SK-N-SH treated with all-trans-retinoic acid at 6 μM for 48 hours (cell line): ENCODE measurements at regions not wholly inside any gene's neighbourhood (a gene's known extent, or its start where the extent isn't known, plus 50 kb on each side); places are given as distances from the start of the nearest gene placed in this dataset.

ENCODE experiments used
- ATAC-seq: fragments of 200-7000 bp; cut with Tn5 transposase; 3 replicates; pipeline ENCODE4 v1.9.1; 2020; ENCODE audit warnings: mild to moderate bottlenecking, moderate library complexity
- ARNTL ChIP-seq: fragments of 450-650 bp; formaldehyde crosslinking; IDR thresholded peaks from 2 replicates; pipeline ENCODE4 v1.5.0; 2020; ENCODE audit warnings: low read depth, mild to moderate bottlenecking, moderate library complexity, borderline replicate concordance
- BACH2 ChIP-seq: fragments of 250-450 bp; sonication (Bioruptor Pico); IDR thresholded peaks from 2 replicates; pipeline ENCODE4 v1.9.0; 2021; ENCODE audit warnings: mild to moderate bottlenecking, borderline replicate concordance
- CSDC2 ChIP-seq: fragments of 250-450 bp; sonication (Bioruptor Pico); IDR thresholded peaks from 2 replicates; pipeline ENCODE4 v1.5.0; 2020; ENCODE audit warnings: mild to moderate bottlenecking, moderate library complexity
- CSRNP3 ChIP-seq: fragments of 250-450 bp; sonication (Bioruptor Pico); IDR thresholded peaks from 2 replicates; pipeline ENCODE4 v1.5.1; 2021; ENCODE audit warnings: mild to moderate bottlenecking, moderate library complexity
- ESRRG ChIP-seq: fragments of 250-450 bp; sonication (Bioruptor Pico); IDR thresholded peaks from 2 replicates; pipeline ENCODE4 v1.6.1; 2021; ENCODE audit warnings: mild to moderate bottlenecking
- GLIS3 ChIP-seq: fragments of 250-450 bp; sonication (Bioruptor Pico); IDR thresholded peaks from 2 replicates; pipeline ENCODE4 v1.5.0; 2020; ENCODE audit warnings: mild to moderate bottlenecking, moderate library complexity
- ISL1 ChIP-seq: fragments of 250-450 bp; sonication (Bioruptor Pico); IDR thresholded peaks from 2 replicates; pipeline ENCODE4 v2.1.2; 2022; ENCODE audit warnings: mild to moderate bottlenecking, moderate library complexity
- OSR1 ChIP-seq: fragments of 250-450 bp; sonication (Bioruptor Pico); IDR thresholded peaks from 2 replicates; pipeline ENCODE4 v1.8.0; 2022; ENCODE audit warnings: moderate library complexity, mild to moderate bottlenecking, inconsistent platforms
- PPARA ChIP-seq: fragments of 250-450 bp; sonication (Bioruptor Pico); IDR thresholded peaks from 2 replicates; pipeline ENCODE4 v1.5.0; 2020; ENCODE audit warnings: mild to moderate bottlenecking, borderline replicate concordance
- RARB ChIP-seq: fragments of 250-450 bp; sonication (Bioruptor Pico); IDR thresholded peaks from 2 replicates; pipeline ENCODE4 v1.8.0; 2021; ENCODE audit warnings: mild to moderate bottlenecking, moderate library complexity
- SNAI2 ChIP-seq: fragments of 250-450 bp; sonication (Bioruptor Pico); IDR thresholded peaks from 2 replicates; pipeline ENCODE4 v1.5.0; 2020; ENCODE audit warnings: mild to moderate bottlenecking, moderate library complexity
- TCF4 ChIP-seq: fragments of 250-450 bp; sonication (Bioruptor Pico); IDR thresholded peaks from 2 replicates; pipeline ENCODE4 v1.8.0; 2021; ENCODE audit warnings: mild to moderate bottlenecking, moderate library complexity, borderline replicate concordance
- TOX ChIP-seq: fragments of 250-450 bp; sonication (Bioruptor Pico); IDR thresholded peaks from 2 replicates; pipeline ENCODE4 v1.8.0; 2021; ENCODE audit warnings: mild to moderate bottlenecking, moderate library complexity, borderline replicate concordance
- TSHZ2 ChIP-seq: fragments of 250-450 bp; sonication (Bioruptor Pico); IDR thresholded peaks from 2 replicates; pipeline ENCODE4 v1.5.0; 2020; ENCODE audit warnings: mild to moderate bottlenecking, moderate library complexity
- ZC3H10 ChIP-seq: fragments of 250-450 bp; sonication (Bioruptor Pico); IDR thresholded peaks from 2 replicates; pipeline ENCODE4 v1.5.1; 2021; ENCODE audit warnings: mild to moderate bottlenecking, moderate library complexity
- ZFP3 ChIP-seq: fragments of 250-450 bp; sonication (Bioruptor Pico); IDR thresholded peaks from 2 replicates; pipeline ENCODE4 v1.5.0; 2020; ENCODE audit warnings: mild to moderate bottlenecking, moderate library complexity
- ZFP30 ChIP-seq: fragments of 450-650 bp; formaldehyde crosslinking; IDR thresholded peaks from 2 replicates; pipeline ENCODE4 v1.5.0; 2022; ENCODE audit warnings: mild to moderate bottlenecking, moderate library complexity
- ZNF565 ChIP-seq: fragments of 450-650 bp; formaldehyde crosslinking; conservative IDR thresholded peaks from 2 replicates; pipeline ENCODE4 v1.5.0; 2020; ENCODE audit warnings: low read depth, mild to moderate bottlenecking, moderate library complexity
- ZNF70 ChIP-seq: fragments of 450-650 bp; formaldehyde crosslinking; IDR thresholded peaks from 2 replicates; pipeline ENCODE4 v1.5.0; 2020; ENCODE audit warnings: mild to moderate bottlenecking, moderate library complexity
- ZNF8 ChIP-seq: fragments of 450-650 bp; formaldehyde crosslinking; IDR thresholded peaks from 2 replicates; pipeline ENCODE4 v1.5.0; 2020; ENCODE audit warnings: mild to moderate bottlenecking, moderate library complexity
- TF ChIP-seq, protein P1 (sequence below): fragments of 250-450 bp; sonication (Bioruptor Pico); IDR thresholded peaks from 2 replicates; pipeline ENCODE4 v1.5.1; 2020; ENCODE audit warnings: low read depth, mild to moderate bottlenecking, moderate library complexity
- TF ChIP-seq, protein P2 (sequence below): fragments of 250-450 bp; sonication (Bioruptor Pico); IDR thresholded peaks from 2 replicates; pipeline ENCODE4 v1.8.0; 2020; ENCODE audit warnings: mild to moderate bottlenecking, moderate library complexity, borderline replicate concordance

GRCh38 chr17:56083475-56083874 lies 69.8 kb upstream of the ANKFN1 start:
- TF ChIP-seq TSHZ2 (CRISPR knock-in tag) = no peak
- no peak for TF ChIP-seq SNAI2 (CRISPR knock-in tag)
- TF ChIP-seq RARB (CRISPR knock-in tag) = no peak
- TF ChIP-seq ZFP3 (CRISPR knock-in tag) = no peak
- no peak for TF ChIP-seq ISL1
- no peak for TF ChIP-seq ZNF8 (CRISPR knock-in tag)
- TF ChIP-seq, protein P1, sequence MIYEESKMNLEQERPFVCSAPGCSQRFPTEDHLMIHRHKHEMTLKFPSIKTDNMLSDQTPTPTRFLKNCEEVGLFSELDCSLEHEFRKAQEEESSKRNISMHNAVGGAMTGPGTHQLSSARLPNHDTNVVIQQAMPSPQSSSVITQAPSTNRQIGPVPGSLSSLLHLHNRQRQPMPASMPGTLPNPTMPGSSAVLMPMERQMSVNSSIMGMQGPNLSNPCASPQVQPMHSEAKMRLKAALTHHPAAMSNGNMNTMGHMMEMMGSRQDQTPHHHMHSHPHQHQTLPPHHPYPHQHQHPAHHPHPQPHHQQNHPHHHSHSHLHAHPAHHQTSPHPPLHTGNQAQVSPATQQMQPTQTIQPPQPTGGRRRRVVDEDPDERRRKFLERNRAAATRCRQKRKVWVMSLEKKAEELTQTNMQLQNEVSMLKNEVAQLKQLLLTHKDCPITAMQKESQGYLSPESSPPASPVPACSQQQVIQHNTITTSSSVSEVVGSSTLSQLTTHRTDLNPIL (CRISPR knock-in tag) = no peak
- TF ChIP-seq CSDC2 (CRISPR knock-in tag) = no peak
- TF ChIP-seq BACH2 (CRISPR knock-in tag) = no peak
- TF ChIP-seq ZFP30 = no peak
- TF ChIP-seq ZNF70 (CRISPR knock-in tag) = no peak
- TF ChIP-seq ARNTL (CRISPR knock-in tag) = no peak
- TF ChIP-seq GLIS3 = no peak
- no peak for TF ChIP-seq ZNF565
- TF ChIP-seq OSR1 = no peak
- ATAC-seq = no peak

- TF ChIP-seq ZNF565 = no peak
- no peak for TF ChIP-seq ZC3H10 (CRISPR knock-in tag)
- TF ChIP-seq TCF4 (CRISPR knock-in tag) = no peak
- TF ChIP-seq ESRRG (CRISPR knock-in tag) = no peak
- TF ChIP-seq ARNTL (CRISPR knock-in tag) = no peak
- TF ChIP-seq RARB (CRISPR knock-in tag) = no peak
- no peak for TF ChIP-seq CSRNP3 (CRISPR knock-in tag)
- no peak for TF ChIP-seq CSDC2 (CRISPR knock-in tag)
- TF ChIP-seq, protein P1 (CRISPR knock-in tag) = no peak
- no peak for TF ChIP-seq TOX (CRISPR knock-in tag)
- no peak for TF ChIP-seq ZNF8 (CRISPR knock-in tag)
- no peak for TF ChIP-seq PPARA (CRISPR knock-in tag)
- no peak for TF ChIP-seq BACH2 (CRISPR knock-in tag)
- TF ChIP-seq, protein P2, sequence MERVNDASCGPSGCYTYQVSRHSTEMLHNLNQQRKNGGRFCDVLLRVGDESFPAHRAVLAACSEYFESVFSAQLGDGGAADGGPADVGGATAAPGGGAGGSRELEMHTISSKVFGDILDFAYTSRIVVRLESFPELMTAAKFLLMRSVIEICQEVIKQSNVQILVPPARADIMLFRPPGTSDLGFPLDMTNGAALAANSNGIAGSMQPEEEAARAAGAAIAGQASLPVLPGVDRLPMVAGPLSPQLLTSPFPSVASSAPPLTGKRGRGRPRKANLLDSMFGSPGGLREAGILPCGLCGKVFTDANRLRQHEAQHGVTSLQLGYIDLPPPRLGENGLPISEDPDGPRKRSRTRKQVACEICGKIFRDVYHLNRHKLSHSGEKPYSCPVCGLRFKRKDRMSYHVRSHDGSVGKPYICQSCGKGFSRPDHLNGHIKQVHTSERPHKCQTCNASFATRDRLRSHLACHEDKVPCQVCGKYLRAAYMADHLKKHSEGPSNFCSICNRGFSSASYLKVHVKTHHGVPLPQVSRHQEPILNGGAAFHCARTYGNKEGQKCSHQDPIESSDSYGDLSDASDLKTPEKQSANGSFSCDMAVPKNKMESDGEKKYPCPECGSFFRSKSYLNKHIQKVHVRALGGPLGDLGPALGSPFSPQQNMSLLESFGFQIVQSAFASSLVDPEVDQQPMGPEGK (CRISPR knock-in tag) = no peak
- no peak for ATAC-seq
Measured at GRCh38 chr17:56085576-56086267, 67.6 kb upstream of the ANKFN1 start.

GRCh38 chr17:56087199-56087598 lies 66.1 kb upstream of the ANKFN1 start:
- ATAC-seq = no peak
- TF ChIP-seq ISL1 (no peak), TOX (CRISPR knock-in tag) (no peak), TCF4 (CRISPR knock-in tag) (no peak), ZNF70 (CRISPR knock-in tag) (no peak)
- TF ChIP-seq, protein P2 (CRISPR knock-in tag) = no peak
